Liver (tissue), 7 donors: ENCODE measurements at regions not wholly inside any gene's neighbourhood (a gene's known extent, or its start where the extent isn't known, plus 50 kb on each side); places are given as distances from the start of the nearest gene placed in this dataset.

ENCODE experiments used
- DNase-seq: peaks from one replicate; pipeline ENCODE4 v3.0.0-alpha.2; 2017; ENCODE audit warnings: low spot score
- H3K27ac ChIP-seq, 2 donors: one replicate each; pipeline ENCODE4 v1.7.0; 2013; ENCODE audit warnings: inconsistent platforms in 2 of 2, low read length in 2 of 2, control low read depth in 1 of 2, low read depth in 1 of 2, mild to moderate bottlenecking in 1 of 2
- H3K27me3 ChIP-seq, 4 donors: one replicate each; pipeline versions ENCODE4 v1.6.1 to v1.7.0; 2013; ENCODE audit warnings: low read length in 3 of 4, inconsistent platforms in 1 of 4, mild to moderate bottlenecking in 1 of 4, moderate library complexity in 1 of 4; ENCODE audit not compliant: control insufficient read depth in 4 of 4, insufficient read depth in 4 of 4
- H3K36me3 ChIP-seq, 4 donors: one replicate each; pipeline versions ENCODE4 v1.6.1 to v1.7.0; 2013; ENCODE audit warnings: low read length in 3 of 4, mild to moderate bottlenecking in 3 of 4, low read depth in 1 of 4, moderate library complexity in 1 of 4; ENCODE audit not compliant: control insufficient read depth in 4 of 4, insufficient read depth in 3 of 4
- H3K4me1 ChIP-seq, 4 donors: one replicate each; pipeline versions ENCODE4 v1.6.1 to v1.7.0; 2013; ENCODE audit warnings: low read length in 3 of 4, mild to moderate bottlenecking in 3 of 4, moderate library complexity in 1 of 4; ENCODE audit not compliant: control insufficient read depth in 4 of 4, insufficient read depth in 4 of 4
- H3K4me3 ChIP-seq, 3 donors: one replicate each; pipeline versions ENCODE4 v1.6.1 to v1.7.0; 2013; ENCODE audit warnings: low read length in 3 of 3, control low read depth in 1 of 3, low read depth in 1 of 3, mild to moderate bottlenecking in 1 of 3
- H3K9ac ChIP-seq, 2 donors: one replicate each; pipeline ENCODE4 v1.7.0; 2013; ENCODE audit warnings: low read length in 2 of 2, mild to moderate bottlenecking in 2 of 2, moderate library complexity in 2 of 2, control low read depth in 1 of 2, low read depth in 1 of 2
- H3K9me3 ChIP-seq, 4 donors: one replicate each; pipeline versions ENCODE4 v1.6.1 to v1.7.0; 2013; ENCODE audit warnings: low read length in 3 of 4; ENCODE audit not compliant: control insufficient read depth in 4 of 4
- FOXA1 ChIP-seq: IDR thresholded peaks from 2 replicates; pipeline ENCODE4 v1.6.1; 2016; ENCODE audit warnings: antibody characterized with exemption
- FOXA2 ChIP-seq: IDR thresholded peaks from 2 replicates; pipeline ENCODE4 v1.6.1; 2016; ENCODE audit warnings: antibody characterized with exemption
- GABPA ChIP-seq, 2 donors: IDR thresholded peaks in 1 of 2; conservative IDR thresholded peaks in 1 of 2; 2 replicates each; pipeline ENCODE4 v1.6.1; 2016; ENCODE audit warnings: antibody characterized with exemption in 2 of 2, mild to moderate bottlenecking in 1 of 2, moderate library complexity in 1 of 2
- HNF4A ChIP-seq, 2 donors: conservative IDR thresholded peaks; 2 replicates each; pipeline ENCODE4 v1.6.1; 2016; ENCODE audit warnings: antibody characterized with exemption in 2 of 2, mild to moderate bottlenecking in 2 of 2
- HNF4G ChIP-seq: IDR thresholded peaks from 2 replicates; pipeline ENCODE4 v1.6.1; 2016; ENCODE audit warnings: antibody characterized with exemption
- JUND ChIP-seq, 2 donors: IDR thresholded peaks; 2 replicates each; pipeline ENCODE4 v1.6.1; 2016; ENCODE audit warnings: antibody characterized with exemption in 2 of 2
- RAD21 ChIP-seq, 2 donors: IDR thresholded peaks; 2 replicates each; pipeline ENCODE4 v1.6.1; 2016; ENCODE audit warnings: antibody characterized with exemption in 2 of 2, mild to moderate bottlenecking in 2 of 2
- RXRA ChIP-seq, 2 donors: IDR thresholded peaks; 2 replicates each; pipeline ENCODE4 v1.6.1; 2017 to 2018; ENCODE audit warnings: antibody characterized with exemption in 2 of 2, mild to moderate bottlenecking in 1 of 2
- SP1 ChIP-seq: IDR thresholded peaks from 2 replicates; pipeline ENCODE4 v1.6.1; 2018; ENCODE audit warnings: antibody characterized with exemption, mild to moderate bottlenecking
- TAF1 ChIP-seq: conservative IDR thresholded peaks from 2 replicates; pipeline ENCODE4 v1.6.1; 2016; ENCODE audit warnings: antibody characterized with exemption, mild to moderate bottlenecking
- YY1 ChIP-seq: IDR thresholded peaks from 2 replicates; pipeline ENCODE4 v1.6.1; 2016; ENCODE audit warnings: antibody characterized with exemption, mild to moderate bottlenecking
- WGBS: extraction: QIAGEN DNeasy Blood & Tissue Kit; methylation state at CpG from one replicate; pipeline ENCODE4 v1.1.7; 2013; 5-methylcytosine and 5-hydroxymethylcytosine counted together
- TF ChIP-seq, protein P1 (sequence below): IDR thresholded peaks from 2 replicates; pipeline ENCODE4 v1.6.1; 2016; ENCODE audit warnings: antibody characterized with exemption
- TF ChIP-seq, protein P2 (sequence below): IDR thresholded peaks from 2 replicates; pipeline ENCODE4 v1.6.1; 2016; ENCODE audit warnings: antibody characterized with exemption
- TF ChIP-seq, protein P3 (sequence below): IDR thresholded peaks from 2 replicates; pipeline ENCODE4 v1.6.1; 2016; ENCODE audit warnings: antibody characterized with exemption
- donor health status: healthy.
- donor health status: healthy.
- donor health status: healthy.
- donor health status: healthy.

DNA sequence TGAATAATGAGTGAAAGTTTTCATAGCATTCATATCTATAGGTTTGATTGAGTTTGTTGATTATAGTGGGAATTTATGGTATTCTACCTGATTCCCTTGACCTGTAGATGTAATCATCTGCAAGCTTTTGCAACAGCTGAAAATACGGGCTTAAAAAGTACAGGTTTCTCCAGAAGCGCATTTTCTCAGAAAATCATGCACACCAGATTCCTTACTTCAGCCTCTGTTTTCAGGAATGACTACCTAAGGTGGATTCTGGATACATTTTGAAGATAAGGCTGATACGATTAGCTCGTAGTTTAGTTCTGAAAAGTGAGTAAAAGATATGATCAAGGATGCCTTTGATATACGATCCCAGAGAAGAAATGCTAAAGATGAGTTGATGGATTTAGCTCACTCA is 694.8 kb upstream of the CDH10 start (continued):
- TF ChIP-seq, protein P1, sequence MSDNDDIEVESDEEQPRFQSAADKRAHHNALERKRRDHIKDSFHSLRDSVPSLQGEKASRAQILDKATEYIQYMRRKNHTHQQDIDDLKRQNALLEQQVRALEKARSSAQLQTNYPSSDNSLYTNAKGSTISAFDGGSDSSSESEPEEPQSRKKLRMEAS: no peak

DNA sequence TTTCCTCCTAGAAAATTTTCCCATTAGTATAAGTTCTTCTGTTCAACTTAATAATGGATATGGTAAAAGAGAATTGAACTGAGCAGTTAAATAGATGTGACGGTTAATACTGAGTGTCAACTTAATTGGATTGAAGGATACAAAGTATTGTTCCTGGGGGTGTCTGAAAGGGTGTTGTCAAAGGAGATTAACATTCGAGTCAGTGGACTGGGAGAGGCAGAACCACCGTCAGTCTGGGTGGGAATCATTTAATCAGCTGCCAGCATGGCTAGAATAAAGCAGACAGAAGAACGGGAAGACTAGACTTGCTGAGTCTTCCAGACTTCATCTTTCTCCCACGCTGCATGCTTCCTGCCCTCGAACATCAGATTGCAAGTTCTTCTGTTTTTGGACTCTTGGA is 689.6 kb upstream of the CDH10 start:
- Histone ChIP-seq H3K27ac (no peak overlapping the region), H3K27me3 (no peaks in the 10 kb centered on the region), H3K4me3 (no peak overlapping the region), H3K4me1 (no peaks in the 10 kb centered on the region), H3K9ac (no peak overlapping the region), H3K9me3 (no peaks in the 10 kb centered on the region), H3K36me3 (no peaks in the 10 kb centered on the region)
- no peak for TF ChIP-seq GABPA (IDR thresholded peaks at IDR 0.05 in 1 of 2, conservative IDR thresholded peaks at IDR 0.05 in 1 of 2)
- no peak for TF ChIP-seq HNF4G
- TF ChIP-seq, protein P2, sequence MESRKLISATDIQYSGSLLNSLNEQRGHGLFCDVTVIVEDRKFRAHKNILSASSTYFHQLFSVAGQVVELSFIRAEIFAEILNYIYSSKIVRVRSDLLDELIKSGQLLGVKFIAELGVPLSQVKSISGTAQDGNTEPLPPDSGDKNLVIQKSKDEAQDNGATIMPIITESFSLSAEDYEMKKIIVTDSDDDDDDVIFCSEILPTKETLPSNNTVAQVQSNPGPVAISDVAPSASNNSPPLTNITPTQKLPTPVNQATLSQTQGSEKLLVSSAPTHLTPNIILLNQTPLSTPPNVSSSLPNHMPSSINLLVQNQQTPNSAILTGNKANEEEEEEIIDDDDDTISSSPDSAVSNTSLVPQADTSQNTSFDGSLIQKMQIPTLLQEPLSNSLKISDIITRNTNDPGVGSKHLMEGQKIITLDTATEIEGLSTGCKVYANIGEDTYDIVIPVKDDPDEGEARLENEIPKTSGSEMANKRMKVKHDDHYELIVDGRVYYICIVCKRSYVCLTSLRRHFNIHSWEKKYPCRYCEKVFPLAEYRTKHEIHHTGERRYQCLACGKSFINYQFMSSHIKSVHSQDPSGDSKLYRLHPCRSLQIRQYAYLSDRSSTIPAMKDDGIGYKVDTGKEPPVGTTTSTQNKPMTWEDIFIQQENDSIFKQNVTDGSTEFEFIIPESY: no peak
- TF ChIP-seq HNF4A (conservative IDR thresholded peaks at IDR 0.05): no peak
- no peak for TF ChIP-seq FOXA2
- TF ChIP-seq, protein P3, sequence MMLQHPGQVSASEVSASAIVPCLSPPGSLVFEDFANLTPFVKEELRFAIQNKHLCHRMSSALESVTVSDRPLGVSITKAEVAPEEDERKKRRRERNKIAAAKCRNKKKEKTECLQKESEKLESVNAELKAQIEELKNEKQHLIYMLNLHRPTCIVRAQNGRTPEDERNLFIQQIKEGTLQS: no peak
- WGBS: 65% methylated on average over 6 of the region's 6 CpGs
- DNase-seq: no peak

DNA sequence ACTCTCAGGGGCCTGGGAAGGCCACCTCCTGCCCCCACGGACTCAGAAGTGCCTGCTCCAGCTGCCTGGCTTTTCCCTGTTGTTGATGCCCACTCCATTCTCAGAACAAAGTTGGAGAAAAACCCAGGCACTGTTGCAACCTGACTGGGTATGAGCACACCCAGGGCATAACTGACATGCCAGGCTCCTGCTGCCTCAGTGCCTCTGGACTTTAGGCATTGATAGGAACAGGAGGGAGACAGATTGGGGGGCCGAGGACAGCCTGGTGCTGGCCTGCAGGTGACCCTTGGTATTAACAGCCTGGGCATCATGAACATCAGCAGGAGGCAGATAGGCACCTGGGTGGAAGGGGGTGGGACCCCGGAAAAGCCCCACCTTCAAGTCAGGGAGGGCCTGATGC is 685.9 kb upstream of the CDH10 start:
- H3K9ac ChIP-seq: no peak overlapping the region
- no peak overlapping the region for H3K4me3 ChIP-seq
- no peaks in the 10 kb centered on the region for H3K9me3 ChIP-seq
- no peak for DNase-seq
- WGBS: 50% methylated on average over 3 of the region's 3 CpGs
- no peak overlapping the region for H3K27ac ChIP-seq
- H3K4me1 ChIP-seq: no peaks in the 10 kb centered on the region
- no peaks in the 10 kb centered on the region for H3K36me3 ChIP-seq
- no peaks in the 10 kb centered on the region for H3K27me3 ChIP-seq
- TF ChIP-seq YY1: no peak
- TF ChIP-seq HNF4G: no peak
- TF ChIP-seq RAD21 (IDR thresholded peaks at IDR 0.05): no peak
- TF ChIP-seq HNF4A (conservative IDR thresholded peaks at IDR 0.05): no peak
- TF ChIP-seq JUND (IDR thresholded peaks at IDR 0.05): no peak
- TF ChIP-seq RXRA (IDR thresholded peaks at IDR 0.05): no peak
- TF ChIP-seq TAF1: no peak
- TF ChIP-seq, protein P2: no peak
- TF ChIP-seq, protein P1: no peak
- TF ChIP-seq FOXA1: no peak
- TF ChIP-seq SP1: no peak
